Astrocyte of the spinal cord (primary cell): ENCODE measurements at regions not wholly inside any gene's neighbourhood (a gene's known extent, or its start where the extent isn't known, plus 50 kb on each side); places are given as distances from the start of the nearest gene placed in this dataset.

ENCODE experiments used
- DNase-seq: peaks from one replicate; pipeline ENCODE4 v3.0.0; 2011; ENCODE audit warnings: low read depth, low spot score
- H3K4me3 ChIP-seq: 2 replicates; pipeline ENCODE4 v1.5.1; 2011; ENCODE audit warnings: low read depth, mild to moderate bottlenecking, low read length, moderate library complexity
- CTCF ChIP-seq: IDR thresholded peaks from 2 replicates; pipeline ENCODE4 v1.5.1; 2012; ENCODE audit warnings: low read depth, mild to moderate bottlenecking, low read length, inconsistent platforms
- in situ Hi-C: cut with HindIII; loops from 2 replicates; pipeline ENCODE4 v1.10.0; 2017; ENCODE audit warnings: low sequenced_read_pairs

- TF ChIP-seq CTCF, result no peak
- in situ Hi-C loops, result no loop called here
Measured at GRCh38 chr12:42689699-42690098, 100.2 kb upstream of the PRICKLE1 start.

DNA sequence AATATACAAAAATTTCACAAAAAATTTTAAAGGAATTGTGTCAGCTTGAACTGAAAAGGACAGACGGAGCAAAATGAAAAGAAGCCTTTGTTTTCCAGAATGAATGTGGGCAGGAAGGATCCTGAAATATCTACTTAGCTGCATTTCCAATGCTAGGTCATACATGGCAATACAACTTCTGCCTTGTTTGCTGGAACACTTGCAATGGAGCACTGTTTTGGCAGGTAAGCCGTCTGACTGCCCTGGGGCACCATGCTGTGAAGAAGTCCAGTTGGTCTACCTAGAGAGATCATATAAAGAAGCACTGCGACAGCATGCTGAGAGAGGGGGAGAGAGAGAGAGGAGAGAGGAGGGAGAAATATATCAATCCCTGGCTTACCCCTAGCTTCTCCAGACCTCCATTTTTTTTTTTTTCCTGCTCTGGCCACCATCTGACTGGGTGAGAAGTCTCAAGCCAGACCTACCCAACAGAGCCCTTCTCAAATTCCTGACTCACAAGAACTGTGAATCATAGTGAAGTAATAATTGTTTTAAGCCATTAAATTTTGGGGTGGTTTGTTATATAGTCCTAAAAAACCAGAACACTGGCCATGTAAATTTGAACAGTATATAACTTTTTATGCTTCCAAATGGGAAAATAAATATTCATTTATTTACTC, 97.1 kb upstream of the PRICKLE1 start:
- in situ Hi-C loops, result no loop called here
- DNase-seq, result no peak
- no peak for TF ChIP-seq CTCF
- no peak overlapping the region for H3K4me3 ChIP-seq

More at GRCh38 chr12:42689699-42690098, 100.2 kb upstream of the PRICKLE1 start:
- no peak for DNase-seq
- H3K4me3 ChIP-seq, result no peak overlapping the region

DNA sequence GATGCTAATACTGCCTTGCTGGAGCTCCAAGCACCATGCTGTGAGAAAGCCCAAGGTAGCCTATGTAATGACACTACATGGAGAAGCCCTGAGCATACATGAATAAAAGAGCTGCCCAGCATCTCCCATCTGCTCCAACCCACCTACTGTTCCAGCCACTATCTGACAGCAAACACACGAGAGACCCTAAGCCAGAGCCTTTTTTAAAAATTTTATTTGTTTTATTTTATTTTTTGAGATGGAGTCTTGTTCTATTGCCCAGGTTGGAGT, 95.2 kb upstream of the PRICKLE1 start:
- no peak for TF ChIP-seq CTCF
- H3K4me3 ChIP-seq, result no peak overlapping the region
- in situ Hi-C loops, result no loop called here
- DNase-seq, result no peak

DNA sequence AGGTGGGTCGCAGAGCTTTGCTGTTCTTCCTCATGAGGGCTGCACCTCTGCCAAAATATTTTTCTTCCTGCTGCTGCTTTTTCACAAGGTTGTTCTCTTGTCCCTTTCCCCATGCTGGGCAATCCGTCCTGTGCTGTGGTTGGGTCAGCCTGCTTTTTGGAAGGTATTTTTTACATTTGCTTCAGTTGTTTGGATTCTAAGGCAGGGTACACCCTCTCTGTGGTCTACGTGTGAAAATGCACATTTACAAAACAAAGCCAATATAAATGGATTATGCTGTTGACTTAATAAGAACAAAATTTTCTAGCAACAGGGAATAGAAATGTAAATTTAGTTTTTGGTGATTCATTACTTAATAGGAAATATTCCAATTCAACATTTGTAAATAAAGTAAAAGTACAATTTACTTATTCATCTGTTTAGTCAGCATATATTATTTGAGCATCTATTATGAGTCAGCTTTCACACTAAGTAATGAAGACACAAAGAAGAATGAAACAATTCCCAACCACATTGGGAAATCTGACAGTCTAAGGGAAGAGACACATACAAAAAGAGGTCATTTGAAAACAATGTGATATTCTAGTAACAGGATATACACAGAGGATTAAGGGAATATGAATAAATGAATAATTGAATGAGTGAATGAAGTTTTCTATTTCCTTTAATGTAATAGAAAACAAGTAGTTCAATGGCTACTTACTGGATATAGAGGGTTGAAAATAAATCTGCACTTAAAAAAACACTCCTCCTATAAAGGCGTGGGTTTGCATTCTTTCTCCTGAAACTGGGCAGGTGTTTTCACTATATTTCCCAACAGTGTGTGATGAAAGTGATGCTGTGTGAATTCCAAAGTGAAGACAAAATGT, 94.6 kb upstream of the PRICKLE1 start:
- H3K4me3 ChIP-seq, result no peak overlapping the region
- DNase-seq, result no peak
- TF ChIP-seq CTCF, result no peak
- in situ Hi-C loops, result no loop called here

GRCh38 chr12:42683266-42683665, 93.7 kb upstream of the PRICKLE1 start:
- in situ Hi-C loops, result no loop called here
- no peak for TF ChIP-seq CTCF
- no peak for DNase-seq
- H3K4me3 ChIP-seq, result no peak overlapping the region

GRCh38 chr12:42679466-42679865, 89.9 kb upstream of the PRICKLE1 start:
- peak; percentile 62 for DNase-seq
- TF ChIP-seq CTCF, result no peak
- no peak overlapping the region for H3K4me3 ChIP-seq
- in situ Hi-C loops, result no loop called here
